ENCODE measurements at regions not wholly inside any gene's neighbourhood (a gene's known extent, or its start where the extent isn't known, plus 50 kb on each side); places are given as distances from the start of the nearest gene placed in this dataset.

- Mint-ChIP-seq H3K36me3 (ENCODE audit: low read depth) (no peaks in the 10 kb centered on the region), H3K4me3 (no peak overlapping the region), H3K27ac (no peak overlapping the region), H3K9me3 (no peaks in the 10 kb centered on the region), H3K4me1 (no peaks in the 10 kb centered on the region), H3K27me3 (ENCODE audit: insufficient read depth, low read depth, poor library complexity) (no peaks in the 10 kb centered on the region)
- no peak overlapping the region for H2AFZ ChIP-seq
- H3K9me2 ChIP-seq (ENCODE audit: insufficient read depth): no peaks in the 10 kb centered on the region
- TF ChIP-seq NANOG (IDR thresholded peaks at IDR 0.05; ENCODE audit: borderline replicate concordance): no peak
- no peak for TF ChIP-seq ETS1 (IDR thresholded peaks at IDR 0.05)
- no peak for TF ChIP-seq ZNF114 (CRISPR knock-in tag; IDR thresholded peaks at IDR 0.05)
- TF ChIP-seq ZNF462 (CRISPR knock-in tag; IDR thresholded peaks at IDR 0.05): no peak
- TF ChIP-seq REST (IDR thresholded peaks at IDR 0.05; ENCODE audit: unreplicated experiment): no peak
- no peak for TF ChIP-seq EZH2 (IDR thresholded peaks at IDR 0.05; ENCODE audit: low read depth, unreplicated experiment)
- no peak for TF ChIP-seq CREB1 (CRISPR knock-in tag; IDR thresholded peaks at IDR 0.05; ENCODE audit: low read depth)
- TF ChIP-seq CTCF (conservative IDR thresholded peaks at IDR 0.05; ENCODE audit: low read depth in 2 of 2): no peak
- H3F3A ChIP-seq (replicated peaks; ENCODE audit: low read depth): no peaks in the 10 kb centered on the region
- H3K4me3 ChIP-seq: no peak overlapping the region
- no peaks in the 10 kb centered on the region for H3K79me2 ChIP-seq (replicated peaks; ENCODE audit: insufficient read depth)
- H4K20me1 ChIP-seq (replicated peaks; ENCODE audit: insufficient read depth): no peaks in the 10 kb centered on the region
- no peak for DNase-seq (ENCODE audit: low spot score)
- H3K27me3 ChIP-seq (ENCODE audit: insufficient read depth): no peaks in the 10 kb centered on the region
- no peak overlapping the region for H3K27ac ChIP-seq (ENCODE audit: low read depth)
- no peak overlapping the region for H3K4me2 ChIP-seq
- no peak for ATAC-seq
- H3K4me1 ChIP-seq (ENCODE audit: insufficient read depth): no peaks in the 10 kb centered on the region
- no peaks in the 10 kb centered on the region for H3K36me3 ChIP-seq (ENCODE audit: insufficient read depth)
Measured at GRCh38 chr4:12534684-12535083, 949.5 kb downstream of the RAB28 start.
